ENCODE measurements at regions not wholly inside any gene's neighbourhood (a gene's known extent, or its start where the extent isn't known, plus 50 kb on each side); places are given as distances from the start of the nearest gene placed in this dataset.

DNA sequence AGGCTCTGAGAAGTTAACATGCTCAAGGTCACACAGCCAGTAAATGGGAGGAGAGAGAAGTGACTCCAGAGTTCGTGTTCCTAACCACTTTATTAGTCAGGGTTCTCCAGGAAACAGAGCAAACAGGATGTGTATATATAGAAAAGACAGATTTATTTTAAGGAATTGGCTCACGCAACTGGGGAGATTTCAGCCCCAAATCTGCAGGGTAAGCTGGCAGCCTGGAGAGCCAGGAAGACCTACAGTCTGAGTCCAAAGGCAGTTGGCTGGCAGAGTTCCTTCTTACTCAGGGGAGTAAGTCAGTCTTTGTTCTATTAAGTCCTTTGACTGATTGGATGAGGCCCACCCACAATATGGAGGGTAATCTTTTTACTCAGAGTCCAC, 118.2 kb upstream of the PROK2 start:
- H3K36me3 Mint-ChIP-seq (ENCODE audit: insufficient read depth in 1 of 3, low read depth in 3 of 3) = no peaks in the 10 kb centered on the region
- Histone ChIP-seq H4K91ac (ENCODE audit: insufficient read length, low read depth, low read length) (no peak overlapping the region), H2AFZ (ENCODE audit: low read length) (no peak overlapping the region), H4K20me1 (ENCODE audit: control insufficient read depth, insufficient read depth, insufficient read length) (no peaks in the 10 kb centered on the region), H3K27me3 (ENCODE audit: insufficient read depth, low read length) (no peaks in the 10 kb centered on the region), H2BK15ac (ENCODE audit: low read depth, low read length) (no peak overlapping the region), H3K79me1 (ENCODE audit: insufficient read depth, low read depth, low read length, poor library complexity, severe bottlenecking) (no peaks in the 10 kb centered on the region), H2BK20ac (ENCODE audit: low read depth, low read length, poor library complexity, severe bottlenecking) (no peak overlapping the region), H3K4me2 (ENCODE audit: insufficient read depth, insufficient read length, low read length) (no peak overlapping the region), H3K56ac (ENCODE audit: insufficient read length, low read depth, low read length) (no peak overlapping the region), H3K18ac (ENCODE audit: insufficient read length, low read depth, low read length) (no peak overlapping the region), H3K14ac (ENCODE audit: insufficient read depth, low read length) (no peak overlapping the region), H3K4me1 (ENCODE audit: insufficient read depth, low read length) (peaks cover 6% of the 10 kb centered on the region; the same call in 1 of the 2 replicates), H3K9me3 (ENCODE audit: control insufficient read depth, low read depth, low read length) (no peaks in the 10 kb centered on the region), H2BK12ac (ENCODE audit: insufficient read length, low read depth, low read length) (no peak overlapping the region), H2BK5ac (ENCODE audit: insufficient read length, low read length) (no peak overlapping the region), H3K27ac (ENCODE audit: insufficient read length, low read depth, low read length) (no peak overlapping the region), H3K4ac (ENCODE audit: low read depth, low read length) (no peak overlapping the region), H3K79me2 (ENCODE audit: insufficient read depth, low read length) (no peaks in the 10 kb centered on the region), H2AK5ac (ENCODE audit: insufficient read length, low read length) (no peak overlapping the region), H4K8ac (replicated peaks; ENCODE audit: insufficient read length, low read depth, low read length) (no peak overlapping the region), H3T11ph (ENCODE audit: low read length) (no peak overlapping the region), H3K23ac (ENCODE audit: insufficient read length, low read depth, low read length) (no peak overlapping the region), H3K9ac (ENCODE audit: extremely low read depth, insufficient read length, low read length) (no peak overlapping the region), H2BK120ac (ENCODE audit: low read depth, low read length, poor library complexity, severe bottlenecking) (no peak overlapping the region), H4K5ac (ENCODE audit: insufficient read length, low read depth, low read length) (no peak overlapping the region), H3K23me2 (ENCODE audit: insufficient read length, low read depth, low read length, poor library complexity, severe bottlenecking) (peaks cover 2% of the 10 kb centered on the region)
- WGBS (ENCODE audit: extremely low coverage, insufficient read length, low lambda C conversion rate) = no CpG with 5 or more reads among the region's 2 CpGs
- no peak overlapping the region for H3K27ac Mint-ChIP-seq
- TF ChIP-seq CTCF (conservative IDR thresholded peaks at IDR 0.05) = no peak
- no peak overlapping the region for H3K4me3 Mint-ChIP-seq
- no peak for DNase-seq
- H3K4me1 Mint-ChIP-seq = peaks cover 16 to 24% of the 10 kb centered on the region in 2 experiments
- H3K27me3 Mint-ChIP-seq (ENCODE audit: low read depth) = no peaks in the 10 kb centered on the region
- 0 out of 5 replicates have a peak, but pooled peaks cover 0 to 3% of the 10 kb centered on the region in 2 experiments for H3K9me3 Mint-ChIP-seq

Data from H9 (cell line).